ENCODE measurements at regions not wholly inside any gene's neighbourhood (a gene's known extent, or its start where the extent isn't known, plus 50 kb on each side); places are given as distances from the start of the nearest gene placed in this dataset.

DNA sequence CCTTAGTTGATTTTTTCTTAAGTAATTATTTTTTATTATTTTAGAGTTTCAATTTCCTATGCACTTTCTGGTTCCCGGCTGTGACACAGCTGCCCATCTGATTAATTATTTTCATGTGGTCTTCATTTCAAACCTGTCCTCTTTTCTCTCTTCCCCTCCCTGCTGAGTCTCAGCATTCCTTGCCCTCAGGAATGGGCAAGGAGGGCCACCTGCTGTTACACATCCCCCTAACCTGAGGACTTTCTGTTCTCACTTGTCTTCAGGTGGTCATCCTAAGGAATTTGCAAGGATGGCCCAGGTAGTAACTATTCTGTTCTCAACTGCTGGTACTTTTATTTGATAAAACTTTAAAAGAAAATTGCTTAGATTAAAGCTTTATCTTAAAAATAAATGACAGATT, 545.0 kb downstream of the OTOL1 start (continued):
- TF ChIP-seq, protein P1, sequence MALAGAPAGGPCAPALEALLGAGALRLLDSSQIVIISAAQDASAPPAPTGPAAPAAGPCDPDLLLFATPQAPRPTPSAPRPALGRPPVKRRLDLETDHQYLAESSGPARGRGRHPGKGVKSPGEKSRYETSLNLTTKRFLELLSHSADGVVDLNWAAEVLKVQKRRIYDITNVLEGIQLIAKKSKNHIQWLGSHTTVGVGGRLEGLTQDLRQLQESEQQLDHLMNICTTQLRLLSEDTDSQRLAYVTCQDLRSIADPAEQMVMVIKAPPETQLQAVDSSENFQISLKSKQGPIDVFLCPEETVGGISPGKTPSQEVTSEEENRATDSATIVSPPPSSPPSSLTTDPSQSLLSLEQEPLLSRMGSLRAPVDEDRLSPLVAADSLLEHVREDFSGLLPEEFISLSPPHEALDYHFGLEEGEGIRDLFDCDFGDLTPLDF (CRISPR knock-in tag; IDR thresholded peaks at IDR 0.05): no peak
- TF ChIP-seq ESRRA (CRISPR knock-in tag; IDR thresholded peaks at IDR 0.05; ENCODE audit: borderline replicate concordance): no peak
- TF ChIP-seq, protein P2, sequence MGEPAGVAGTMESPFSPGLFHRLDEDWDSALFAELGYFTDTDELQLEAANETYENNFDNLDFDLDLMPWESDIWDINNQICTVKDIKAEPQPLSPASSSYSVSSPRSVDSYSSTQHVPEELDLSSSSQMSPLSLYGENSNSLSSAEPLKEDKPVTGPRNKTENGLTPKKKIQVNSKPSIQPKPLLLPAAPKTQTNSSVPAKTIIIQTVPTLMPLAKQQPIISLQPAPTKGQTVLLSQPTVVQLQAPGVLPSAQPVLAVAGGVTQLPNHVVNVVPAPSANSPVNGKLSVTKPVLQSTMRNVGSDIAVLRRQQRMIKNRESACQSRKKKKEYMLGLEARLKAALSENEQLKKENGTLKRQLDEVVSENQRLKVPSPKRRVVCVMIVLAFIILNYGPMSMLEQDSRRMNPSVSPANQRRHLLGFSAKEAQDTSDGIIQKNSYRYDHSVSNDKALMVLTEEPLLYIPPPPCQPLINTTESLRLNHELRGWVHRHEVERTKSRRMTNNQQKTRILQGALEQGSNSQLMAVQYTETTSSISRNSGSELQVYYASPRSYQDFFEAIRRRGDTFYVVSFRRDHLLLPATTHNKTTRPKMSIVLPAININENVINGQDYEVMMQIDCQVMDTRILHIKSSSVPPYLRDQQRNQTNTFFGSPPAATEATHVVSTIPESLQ (CRISPR knock-in tag; IDR thresholded peaks at IDR 0.05): no peak
- TF ChIP-seq, protein P3, sequence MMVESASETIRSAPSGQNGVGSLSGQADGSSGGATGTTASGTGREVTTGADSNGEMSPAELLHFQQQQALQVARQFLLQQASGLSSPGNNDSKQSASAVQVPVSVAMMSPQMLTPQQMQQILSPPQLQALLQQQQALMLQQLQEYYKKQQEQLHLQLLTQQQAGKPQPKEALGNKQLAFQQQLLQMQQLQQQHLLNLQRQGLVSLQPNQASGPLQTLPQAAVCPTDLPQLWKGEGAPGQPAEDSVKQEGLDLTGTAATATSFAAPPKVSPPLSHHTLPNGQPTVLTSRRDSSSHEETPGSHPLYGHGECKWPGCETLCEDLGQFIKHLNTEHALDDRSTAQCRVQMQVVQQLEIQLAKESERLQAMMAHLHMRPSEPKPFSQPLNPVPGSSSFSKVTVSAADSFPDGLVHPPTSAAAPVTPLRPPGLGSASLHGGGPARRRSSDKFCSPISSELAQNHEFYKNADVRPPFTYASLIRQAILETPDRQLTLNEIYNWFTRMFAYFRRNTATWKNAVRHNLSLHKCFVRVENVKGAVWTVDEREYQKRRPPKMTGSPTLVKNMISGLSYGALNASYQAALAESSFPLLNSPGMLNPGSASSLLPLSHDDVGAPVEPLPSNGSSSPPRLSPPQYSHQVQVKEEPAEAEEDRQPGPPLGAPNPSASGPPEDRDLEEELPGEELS (CRISPR knock-in tag; IDR thresholded peaks at IDR 0.05): peak; percentile 21; the same call in 1 of the 2 replicates
- TF ChIP-seq, protein P4, sequence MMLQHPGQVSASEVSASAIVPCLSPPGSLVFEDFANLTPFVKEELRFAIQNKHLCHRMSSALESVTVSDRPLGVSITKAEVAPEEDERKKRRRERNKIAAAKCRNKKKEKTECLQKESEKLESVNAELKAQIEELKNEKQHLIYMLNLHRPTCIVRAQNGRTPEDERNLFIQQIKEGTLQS (CRISPR knock-in tag; conservative IDR thresholded peaks at IDR 0.05): no peak
- no peak for TF ChIP-seq SMAD3 (CRISPR knock-in tag; IDR thresholded peaks at IDR 0.05; ENCODE audit: borderline replicate concordance)
- TF ChIP-seq CREB1 (CRISPR knock-in tag; IDR thresholded peaks at IDR 0.05): no peak
- no peak for TF ChIP-seq ATF1 (CRISPR knock-in tag; IDR thresholded peaks at IDR 0.05)

DNA sequence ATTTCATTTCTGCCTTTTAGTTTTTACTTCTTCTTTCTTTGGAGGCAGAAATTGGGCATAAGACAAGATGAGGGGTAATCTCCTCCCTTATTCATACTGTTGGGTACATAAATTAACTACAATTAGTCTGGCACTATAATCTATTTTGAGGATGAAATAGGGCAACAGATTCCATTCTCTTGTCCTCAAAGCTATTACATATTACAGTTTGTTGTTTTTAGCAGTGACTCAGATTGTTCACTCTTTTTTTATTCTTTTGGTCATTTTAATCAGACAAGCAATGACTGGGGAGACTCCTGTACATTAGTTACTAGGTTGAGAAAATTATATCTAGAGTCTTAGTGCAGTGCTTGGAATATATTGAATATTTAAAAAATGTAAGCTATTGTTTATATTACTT, 556.0 kb downstream of the OTOL1 start:
- no peak for DNase-seq (ENCODE audit: low spot score)
- POLR2A ChIA-PET: no interaction called here
- Mint-ChIP-seq H3K4me3 (no peak overlapping the region), H3K9me3 (peaks cover 31% of the 10 kb centered on the region), H3K4me1 (peaks cover 19% of the 10 kb centered on the region), H3K27ac (no peak overlapping the region), H3K36me3 (peaks cover 16% of the 10 kb centered on the region), H3K27me3 (ENCODE audit: low read depth) (peaks cover 55% of the 10 kb centered on the region)
- ATAC-seq: no peak
- CTCF ChIA-PET: no interaction called here
- TF ChIP-seq TP53 (CRISPR knock-in tag; IDR thresholded peaks at IDR 0.05) (no peak), ZNF121 (CRISPR knock-in tag; IDR thresholded peaks at IDR 0.05) (no peak), FOXJ3 (CRISPR knock-in tag; IDR thresholded peaks at IDR 0.05; ENCODE audit: borderline replicate concordance) (no peak), GABPB1 (CRISPR knock-in tag; IDR thresholded peaks at IDR 0.05) (no peak), FOXK1 (CRISPR knock-in tag; IDR thresholded peaks at IDR 0.05) (no peak), ZNF416 (CRISPR knock-in tag; IDR thresholded peaks at IDR 0.05) (no peak), ESRRA (CRISPR knock-in tag; IDR thresholded peaks at IDR 0.05; ENCODE audit: borderline replicate concordance) (no peak), MYBL2 (CRISPR knock-in tag; IDR thresholded peaks at IDR 0.05) (no peak), NR2C2 (CRISPR knock-in tag; IDR thresholded peaks at IDR 0.05) (no peak), ZNF138 (CRISPR knock-in tag; conservative IDR thresholded peaks at IDR 0.05) (no peak)
- TF ChIP-seq, protein P5, sequence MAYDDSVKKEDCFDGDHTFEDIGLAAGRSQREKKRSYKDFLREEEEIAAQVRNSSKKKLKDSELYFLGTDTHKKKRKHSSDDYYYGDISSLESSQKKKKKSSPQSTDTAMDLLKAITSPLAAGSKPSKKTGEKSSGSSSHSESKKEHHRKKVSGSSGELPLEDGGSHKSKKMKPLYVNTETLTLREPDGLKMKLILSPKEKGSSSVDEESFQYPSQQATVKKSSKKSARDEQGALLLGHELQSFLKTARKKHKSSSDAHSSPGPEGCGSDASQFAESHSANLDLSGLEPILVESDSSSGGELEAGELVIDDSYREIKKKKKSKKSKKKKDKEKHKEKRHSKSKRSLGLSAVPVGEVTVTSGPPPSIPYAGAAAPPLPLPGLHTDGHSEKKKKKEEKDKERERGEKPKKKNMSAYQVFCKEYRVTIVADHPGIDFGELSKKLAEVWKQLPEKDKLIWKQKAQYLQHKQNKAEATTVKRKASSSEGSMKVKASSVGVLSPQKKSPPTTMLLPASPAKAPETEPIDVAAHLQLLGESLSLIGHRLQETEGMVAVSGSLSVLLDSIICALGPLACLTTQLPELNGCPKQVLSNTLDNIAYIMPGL (CRISPR knock-in tag; IDR thresholded peaks at IDR 0.05): no peak
- TF ChIP-seq, protein P6, sequence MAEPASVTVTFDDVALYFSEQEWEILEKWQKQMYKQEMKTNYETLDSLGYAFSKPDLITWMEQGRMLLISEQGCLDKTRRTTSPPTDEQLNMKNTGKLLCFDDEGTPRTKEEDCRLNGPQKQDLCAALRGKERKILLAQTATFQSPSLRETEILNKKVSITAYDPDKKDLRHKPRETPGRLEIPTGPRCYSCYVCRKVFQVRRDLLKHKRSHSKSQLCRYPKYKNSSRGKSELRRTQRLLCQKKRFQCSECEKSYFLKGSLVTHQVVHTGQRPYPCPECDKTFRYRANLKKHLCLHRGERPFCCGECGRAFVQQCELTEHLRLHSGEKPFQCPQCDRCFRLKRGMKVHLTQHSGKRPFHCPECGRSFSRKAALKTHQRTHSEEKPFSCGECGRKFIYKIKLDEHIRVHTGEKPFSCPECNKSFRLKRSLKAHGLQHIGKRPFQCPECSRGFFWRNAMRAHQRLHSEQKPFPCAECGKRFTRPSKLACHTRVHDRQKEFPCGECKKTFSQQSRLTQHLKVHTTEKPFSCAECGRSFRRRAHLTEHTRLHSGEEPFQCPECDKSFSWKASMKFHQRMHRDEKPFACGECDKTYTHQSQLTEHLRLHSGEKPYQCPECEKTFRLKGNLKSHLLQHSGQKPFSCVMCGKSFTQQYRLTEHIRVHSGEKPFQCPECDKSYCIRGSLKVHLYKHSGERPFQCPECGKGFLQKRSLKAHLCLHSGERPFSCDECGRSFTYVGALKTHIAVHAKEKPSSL (CRISPR knock-in tag; conservative IDR thresholded peaks at IDR 0.05): no peak

Measured in WTC11 (cell line).